GM06990 (cell line): ENCODE measurements at regions not wholly inside any gene's neighbourhood (a gene's known extent, or its start where the extent isn't known, plus 50 kb on each side); places are given as distances from the start of the nearest gene placed in this dataset.

ENCODE experiments used
- DNase-seq: peaks from one replicate; pipeline ENCODE4 v3.0.0-alpha.2; 2011; ENCODE audit not compliant: insufficient read length; ENCODE audit errors: extremely low read depth
- H3K27me3 ChIP-seq: replicated peaks from 2 replicates; pipeline ENCODE4 v1.6.0; 2011; ENCODE audit warnings: low read length; ENCODE audit not compliant: control insufficient read depth, insufficient read depth
- H3K36me3 ChIP-seq: 2 replicates; pipeline ENCODE4 v1.5.1; 2011; ENCODE audit warnings: low read length; ENCODE audit not compliant: control insufficient read depth, insufficient read depth
- H3K4me3 ChIP-seq: replicated peaks from 2 replicates; pipeline ENCODE4 v1.5.1; 2011; ENCODE audit warnings: low read depth, mild to moderate bottlenecking, control low read depth, low read length
- TF ChIP-seq, protein P1 (sequence below): IDR thresholded peaks from 2 replicates; pipeline ENCODE4 v1.5.1; 2011; ENCODE audit warnings: low read length, control low read depth, mild to moderate bottlenecking, inconsistent platforms; ENCODE audit not compliant: insufficient read depth, poor library complexity, severe bottlenecking

DNA sequence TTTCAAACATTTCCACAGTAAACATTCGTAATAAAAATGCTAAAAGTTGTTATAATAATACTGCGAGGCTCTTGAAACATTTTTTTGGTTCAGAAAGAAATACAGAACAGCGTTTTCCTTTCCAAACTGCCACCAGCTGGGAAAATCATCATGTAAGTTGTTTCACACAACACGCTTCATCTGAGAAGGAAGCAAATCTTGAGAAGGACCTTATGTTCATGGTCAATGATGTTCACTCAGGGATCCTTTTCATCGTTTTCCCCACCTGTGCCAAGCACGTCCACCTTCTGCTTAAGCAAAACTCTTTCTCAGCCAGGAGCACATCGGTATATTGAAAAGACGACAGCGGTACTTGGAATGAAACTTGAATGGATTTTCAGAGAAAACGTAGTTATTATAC is 274.5 kb upstream of the ELAC2 start:
- H3K36me3 ChIP-seq: no peaks in the 10 kb centered on the region
- DNase-seq: no peak
- H3K4me3 ChIP-seq: no peak overlapping the region
- H3K27me3 ChIP-seq: no peaks in the 10 kb centered on the region
- TF ChIP-seq, protein P1, sequence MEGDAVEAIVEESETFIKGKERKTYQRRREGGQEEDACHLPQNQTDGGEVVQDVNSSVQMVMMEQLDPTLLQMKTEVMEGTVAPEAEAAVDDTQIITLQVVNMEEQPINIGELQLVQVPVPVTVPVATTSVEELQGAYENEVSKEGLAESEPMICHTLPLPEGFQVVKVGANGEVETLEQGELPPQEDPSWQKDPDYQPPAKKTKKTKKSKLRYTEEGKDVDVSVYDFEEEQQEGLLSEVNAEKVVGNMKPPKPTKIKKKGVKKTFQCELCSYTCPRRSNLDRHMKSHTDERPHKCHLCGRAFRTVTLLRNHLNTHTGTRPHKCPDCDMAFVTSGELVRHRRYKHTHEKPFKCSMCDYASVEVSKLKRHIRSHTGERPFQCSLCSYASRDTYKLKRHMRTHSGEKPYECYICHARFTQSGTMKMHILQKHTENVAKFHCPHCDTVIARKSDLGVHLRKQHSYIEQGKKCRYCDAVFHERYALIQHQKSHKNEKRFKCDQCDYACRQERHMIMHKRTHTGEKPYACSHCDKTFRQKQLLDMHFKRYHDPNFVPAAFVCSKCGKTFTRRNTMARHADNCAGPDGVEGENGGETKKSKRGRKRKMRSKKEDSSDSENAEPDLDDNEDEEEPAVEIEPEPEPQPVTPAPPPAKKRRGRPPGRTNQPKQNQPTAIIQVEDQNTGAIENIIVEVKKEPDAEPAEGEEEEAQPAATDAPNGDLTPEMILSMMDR: no peak

DNA sequence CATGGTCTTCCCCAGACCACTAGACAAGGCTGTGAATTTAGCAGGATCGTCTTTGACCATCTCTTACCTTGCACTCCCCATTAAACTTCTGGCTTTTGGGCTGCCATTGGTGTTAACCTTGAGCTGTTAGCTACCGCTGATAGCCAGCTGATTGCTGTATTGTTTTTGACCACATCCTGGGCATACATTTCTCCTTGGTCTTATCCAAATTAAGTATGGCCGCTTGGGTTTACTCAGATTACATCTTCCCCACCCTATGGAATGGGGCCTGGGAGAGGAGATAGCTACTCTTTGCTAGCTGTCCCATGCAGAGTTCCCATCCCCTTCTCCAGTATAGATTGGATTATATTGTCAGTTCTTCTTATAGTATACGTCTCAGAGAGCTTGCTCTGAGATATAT is 270.4 kb upstream of the ELAC2 start:
- no peak overlapping the region for H3K4me3 ChIP-seq
- no peak for DNase-seq
- H3K27me3 ChIP-seq: no peaks in the 10 kb centered on the region
- no peaks in the 10 kb centered on the region for H3K36me3 ChIP-seq
- TF ChIP-seq, protein P1: no peak

GRCh38 chr17:13287226-13287625 is 269.4 kb upstream of the ELAC2 start:
- DNase-seq: no peak
- TF ChIP-seq, protein P1: no peak
- Histone ChIP-seq H3K27me3 (no peaks in the 10 kb centered on the region), H3K4me3 (no peak overlapping the region), H3K36me3 (no peaks in the 10 kb centered on the region)

DNA sequence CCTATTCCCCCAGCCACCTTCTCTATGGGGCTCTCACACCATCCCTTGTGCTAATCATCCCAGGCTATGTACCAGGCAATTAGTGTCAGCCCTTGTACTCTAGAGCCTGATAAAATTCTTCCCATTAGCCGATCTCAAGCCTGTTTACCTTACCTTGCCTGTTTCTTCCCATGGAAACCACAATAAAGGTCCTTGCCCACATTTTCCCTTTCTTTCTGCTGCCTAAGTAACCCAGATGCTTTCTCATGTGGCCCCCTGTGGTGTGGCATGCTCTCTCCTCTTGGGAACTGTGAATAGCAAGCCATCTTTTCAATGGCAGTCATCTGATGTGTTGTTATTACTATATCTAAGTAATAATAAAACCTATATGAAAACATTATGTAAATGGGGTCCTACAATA is 265.8 kb upstream of the ELAC2 start:
- H3K27me3 ChIP-seq: no peaks in the 10 kb centered on the region
- no peak for DNase-seq
- H3K36me3 ChIP-seq: no peaks in the 10 kb centered on the region
- TF ChIP-seq, protein P1: no peak
- H3K4me3 ChIP-seq: no peak overlapping the region

DNA sequence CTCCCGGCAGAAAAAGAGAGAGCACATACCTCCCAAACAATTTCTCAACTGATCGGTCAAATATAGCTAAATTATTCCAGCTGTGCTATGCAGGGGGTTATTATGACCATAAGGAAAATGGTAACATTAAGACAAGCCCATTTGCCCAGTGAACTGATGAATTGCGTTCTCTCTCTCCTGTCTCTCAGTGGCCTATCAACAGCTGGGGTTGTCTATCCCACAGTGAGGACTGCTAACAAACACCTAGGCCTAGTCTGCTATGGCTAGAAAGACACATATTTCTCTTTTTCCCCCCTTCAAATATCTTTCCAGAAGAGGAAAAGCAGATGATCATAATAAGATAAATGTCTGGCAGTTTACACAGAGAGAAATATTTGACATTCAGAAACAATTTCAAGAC is 263.8 kb upstream of the ELAC2 start:
- DNase-seq: no peak
- no peak overlapping the region for H3K4me3 ChIP-seq
- H3K27me3 ChIP-seq: no peaks in the 10 kb centered on the region
- TF ChIP-seq, protein P1: no peak
- no peaks in the 10 kb centered on the region for H3K36me3 ChIP-seq

DNA sequence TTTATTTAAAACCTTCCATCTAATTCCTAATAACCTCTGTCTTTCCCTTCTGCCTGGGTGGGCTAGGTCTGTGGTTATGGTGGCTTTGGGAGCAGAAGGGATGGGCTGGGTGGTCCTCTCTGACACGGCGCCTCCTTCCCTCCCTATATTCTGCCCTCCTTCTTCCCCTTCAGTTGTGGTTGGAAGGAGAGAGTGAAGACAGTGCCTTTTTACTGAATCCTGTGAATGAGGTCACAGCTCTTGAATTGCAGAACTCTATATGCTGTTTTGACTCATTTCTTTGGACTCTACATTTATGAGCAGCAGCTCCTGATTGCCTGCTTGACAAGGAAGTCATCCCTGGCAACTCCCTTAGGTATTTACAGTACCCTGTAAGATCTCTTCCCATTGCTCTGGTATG is 256.0 kb upstream of the ELAC2 start:
- no peak for DNase-seq
- no peak overlapping the region for H3K4me3 ChIP-seq
- TF ChIP-seq, protein P1: no peak
- H3K36me3 ChIP-seq: no peaks in the 10 kb centered on the region
- H3K27me3 ChIP-seq: no peaks in the 10 kb centered on the region
